ENCODE measurements at regions not wholly inside any gene's neighbourhood (a gene's known extent, or its start where the extent isn't known, plus 50 kb on each side); places are given as distances from the start of the nearest gene placed in this dataset.
A peak's percentile ranks its signal among the peaks of the same experiment; 100 is the strongest.
"Not testable (repeated sequence)": the region's sequence is repeated elsewhere in the genome, so short reads cannot be mapped to it uniquely, and the experiment has no call there.

DNA sequence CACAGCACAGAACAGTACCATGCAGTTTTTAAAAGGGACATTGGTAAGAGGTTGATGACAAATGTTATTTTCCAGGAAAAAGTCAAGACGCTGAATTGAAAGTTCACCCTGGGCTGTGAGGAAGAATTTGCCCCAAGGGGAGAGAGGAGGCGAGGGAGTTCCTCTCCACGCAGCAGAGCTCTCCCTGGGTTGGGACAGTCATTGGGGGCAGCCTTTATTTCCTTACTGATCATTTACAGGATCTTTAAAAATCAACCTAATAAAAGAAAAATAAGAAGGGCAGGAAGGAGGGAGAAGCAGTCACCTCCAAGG lies 49.9 kb upstream of the WNT7B start:
- no peak for DNase-seq

DNA sequence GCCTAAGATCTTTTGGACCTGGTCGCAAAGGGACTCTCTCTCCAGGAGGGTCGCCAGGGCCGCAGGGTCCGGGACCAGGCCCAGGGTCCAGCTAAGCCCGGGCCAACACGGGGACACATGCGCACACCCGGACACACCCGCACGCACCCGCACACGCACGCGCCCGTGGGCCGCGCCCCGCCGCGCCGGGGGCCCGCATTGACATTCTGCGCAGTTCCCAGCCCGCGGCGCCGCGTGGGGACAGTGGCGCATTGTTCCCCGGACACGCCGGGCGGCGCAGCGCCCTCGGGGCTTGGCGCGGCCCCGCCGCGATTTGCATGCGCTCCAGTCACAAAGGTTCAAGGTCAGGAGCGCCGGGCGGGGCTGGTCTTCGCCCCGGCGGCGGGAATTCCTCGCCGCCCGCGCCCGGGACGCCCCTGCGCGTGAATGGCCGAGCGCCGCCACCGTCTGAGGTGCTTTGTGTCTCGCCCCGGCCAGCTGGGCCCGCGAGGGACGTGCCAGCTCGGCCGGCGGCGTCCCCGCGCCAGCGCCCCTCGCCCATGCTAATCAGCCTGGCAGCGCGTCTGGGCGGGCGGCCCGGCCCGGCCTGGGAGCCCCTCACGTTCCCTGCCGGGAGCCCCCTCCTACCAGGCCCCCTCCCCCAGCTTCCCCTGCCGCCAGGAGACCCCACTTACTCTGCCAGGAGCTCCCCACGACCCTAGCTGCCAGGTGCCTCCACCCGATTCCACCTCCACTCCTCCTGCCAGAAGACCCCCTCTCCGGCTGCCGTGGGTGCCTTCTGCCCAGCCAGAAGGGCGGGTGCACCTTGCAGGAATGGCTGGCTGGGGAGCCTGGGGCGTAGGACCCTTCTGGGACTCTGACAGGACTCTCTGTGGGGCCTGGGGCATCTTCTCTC lies 50.5 kb upstream of the WNT7B start:
- no peak for DNase-seq

- no peak for DNase-seq
These were observed 51.4 kb upstream of the WNT7B start for GRCh38 chr22:46028106-46028991.

- DNase-seq, result no peak
These were observed 52.1 kb upstream of the WNT7B start for GRCh38 chr22:46029036-46029435.

DNA sequence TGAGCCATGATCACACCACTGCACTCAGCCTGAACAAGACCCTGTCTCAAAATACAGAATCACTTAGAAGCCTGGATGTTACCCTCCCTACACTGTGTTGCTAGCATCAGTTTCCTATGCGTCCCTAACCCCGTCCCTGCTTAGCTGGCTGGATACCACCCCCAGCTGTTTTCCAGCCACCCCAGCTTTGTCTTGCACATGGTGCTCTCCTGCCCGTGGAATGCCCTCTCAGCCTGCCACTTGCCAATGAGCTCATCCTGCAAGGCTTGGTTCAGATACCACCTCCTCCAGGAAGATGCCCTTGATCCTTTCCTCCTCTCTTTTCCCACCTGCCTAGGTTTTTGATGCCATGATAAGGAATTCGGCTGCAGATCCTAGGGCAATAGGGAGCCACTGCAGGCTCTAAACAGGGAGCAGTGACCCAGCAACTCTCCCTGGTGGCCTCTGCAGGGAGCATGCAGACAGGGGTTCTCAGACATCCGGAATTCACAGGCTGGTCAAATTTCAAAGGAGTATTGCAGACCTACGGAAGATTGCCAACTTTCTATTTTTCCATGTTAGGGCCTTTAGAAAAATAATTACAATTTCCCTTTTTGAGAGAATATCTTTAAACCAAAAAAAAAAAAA lies 52.7 kb upstream of the WNT7B start:
- DNase-seq, result no peak

DNA sequence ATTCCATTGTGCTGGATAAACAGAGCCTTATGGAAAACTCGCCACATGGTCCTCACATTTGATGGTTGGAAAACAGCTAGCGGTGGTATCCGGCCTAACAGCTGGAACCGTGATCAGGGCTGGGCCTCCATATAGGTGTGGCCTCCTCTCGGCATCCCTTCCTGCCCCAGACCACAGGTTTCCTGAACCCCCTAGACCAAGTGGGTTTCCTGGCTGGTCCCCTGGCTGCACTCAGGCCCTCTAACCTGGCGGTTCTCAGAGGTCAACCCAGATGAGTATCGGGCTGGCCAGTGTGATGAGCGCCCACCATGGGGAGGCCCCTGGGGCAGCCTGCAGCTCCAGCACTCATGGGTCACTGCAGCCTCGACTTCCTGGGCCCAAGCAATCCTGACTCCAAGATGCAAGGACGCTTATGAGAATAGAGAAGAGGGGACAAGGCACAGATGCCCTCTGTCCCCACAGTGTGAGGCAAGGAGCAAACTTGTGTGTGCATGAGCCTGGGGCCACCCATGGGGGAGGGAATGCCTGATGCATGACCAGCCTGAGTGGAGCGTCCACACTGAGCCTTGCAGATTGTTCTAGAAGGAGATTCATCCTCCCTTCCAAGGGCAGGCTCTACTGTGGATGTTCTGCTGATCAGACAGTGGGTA lies 53.4 kb upstream of the WNT7B start:
- no peak for DNase-seq

GRCh38 chr22:46031066-46031465 lies 54.1 kb upstream of the WNT7B start:
- no peak for DNase-seq

DNA sequence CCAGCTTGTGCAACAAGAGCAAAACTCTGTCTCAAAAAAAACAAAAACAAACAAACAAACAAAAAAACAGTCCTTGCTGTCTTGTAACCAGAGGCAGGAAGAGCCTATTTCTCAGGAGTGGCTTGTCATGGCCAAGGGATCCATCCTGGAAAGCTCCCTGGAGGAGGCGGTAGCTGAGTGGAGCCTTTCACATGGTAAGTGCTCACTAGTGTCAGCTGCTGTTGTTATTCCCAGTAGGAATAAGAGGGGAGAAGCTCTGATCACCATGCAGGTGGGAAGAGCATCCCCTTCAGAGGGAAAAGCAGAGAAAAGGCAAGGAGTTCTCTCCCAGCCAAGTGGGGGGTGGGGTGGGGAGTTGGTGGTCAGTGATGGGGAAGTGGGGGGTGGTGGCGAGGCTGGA lies 54.6 kb upstream of the WNT7B start:
- DNase-seq, result no peak

DNA sequence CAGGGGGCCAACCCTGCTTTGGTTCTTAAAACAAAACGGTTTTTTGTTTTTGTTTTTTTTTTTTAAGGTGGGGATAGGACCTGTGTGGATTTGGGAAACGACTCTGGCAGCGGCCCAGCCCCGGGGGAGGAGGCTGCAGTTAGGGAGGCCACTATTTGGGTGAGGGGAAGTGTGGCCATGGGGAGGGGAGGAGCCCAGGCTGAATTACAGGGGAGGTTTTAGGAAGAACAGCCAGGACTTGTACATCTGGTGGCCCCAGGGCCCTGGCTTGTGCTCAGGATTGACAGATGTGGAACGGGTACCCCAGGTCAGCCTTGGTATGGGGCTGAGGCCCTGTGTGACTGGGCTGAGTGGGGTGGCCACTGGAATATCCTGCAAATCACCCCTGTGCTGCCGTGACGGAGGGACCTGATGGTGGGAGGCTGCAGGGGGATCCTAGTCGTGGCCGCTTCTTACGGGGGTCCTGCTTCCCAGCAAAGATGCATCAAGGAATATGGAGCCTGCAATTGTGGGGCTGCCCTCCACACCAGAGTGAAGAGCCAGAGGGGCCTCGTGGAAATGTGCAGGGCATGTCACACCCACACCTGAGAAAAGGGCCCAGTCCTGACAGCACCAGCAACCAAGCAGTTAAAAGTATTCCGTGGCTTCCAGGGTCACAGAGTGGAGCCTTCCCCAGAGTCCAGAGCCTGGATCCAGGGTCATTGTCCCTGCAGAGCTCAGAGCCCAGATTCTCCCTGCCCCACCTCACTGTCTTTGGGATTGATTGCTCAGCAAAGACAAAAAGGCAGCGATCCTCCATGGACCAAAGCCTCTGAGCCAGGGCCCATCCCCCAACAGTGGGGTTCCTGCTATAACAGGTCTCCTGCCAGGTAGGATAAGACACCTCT lies 55.2 kb upstream of the WNT7B start:
- no peak for DNase-seq

DNA sequence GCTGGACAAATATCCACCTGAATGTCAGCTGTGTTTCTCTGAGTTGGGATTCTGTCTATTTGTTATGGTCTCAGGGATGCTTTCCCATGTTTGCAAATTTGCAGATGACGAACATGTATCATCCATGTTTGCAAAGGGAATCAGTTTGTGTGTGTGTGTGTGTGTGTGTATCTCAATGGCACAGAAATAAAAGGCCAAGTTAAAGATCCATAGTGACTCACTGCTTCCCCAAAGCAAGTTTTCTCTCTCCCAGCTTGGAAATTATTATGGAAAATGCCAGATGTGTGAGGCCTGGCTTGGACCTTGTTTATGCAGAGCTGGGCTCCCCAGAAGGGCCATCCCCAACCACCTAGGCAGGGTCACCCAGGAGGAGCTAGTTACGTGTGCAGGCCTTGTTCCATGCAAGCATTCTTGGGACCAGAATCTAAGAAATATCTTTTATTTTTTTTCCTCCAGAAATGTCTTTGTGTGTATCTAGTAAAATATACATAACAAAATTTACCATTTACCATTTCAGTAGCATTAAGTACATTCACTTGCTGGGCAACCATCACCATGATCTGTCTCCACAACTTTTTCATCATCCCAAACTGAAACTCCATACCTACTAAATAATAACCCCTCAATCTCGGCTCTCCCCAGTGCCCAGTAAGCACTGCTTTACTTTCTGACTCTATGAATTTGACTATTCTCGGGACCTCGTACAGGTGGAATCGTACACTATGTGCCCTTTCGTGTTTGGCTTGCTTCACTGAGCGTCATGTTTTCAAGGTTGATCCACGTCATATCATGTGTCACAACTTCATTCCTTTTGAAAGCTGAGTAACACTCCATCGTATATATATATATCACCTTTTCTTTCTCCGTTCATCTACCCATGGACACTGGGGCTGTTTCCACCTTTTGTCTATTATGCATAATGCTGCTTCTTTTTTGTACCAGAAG lies 56.6 kb upstream of the WNT7B start:
- DNase-seq, result no peak

DNA sequence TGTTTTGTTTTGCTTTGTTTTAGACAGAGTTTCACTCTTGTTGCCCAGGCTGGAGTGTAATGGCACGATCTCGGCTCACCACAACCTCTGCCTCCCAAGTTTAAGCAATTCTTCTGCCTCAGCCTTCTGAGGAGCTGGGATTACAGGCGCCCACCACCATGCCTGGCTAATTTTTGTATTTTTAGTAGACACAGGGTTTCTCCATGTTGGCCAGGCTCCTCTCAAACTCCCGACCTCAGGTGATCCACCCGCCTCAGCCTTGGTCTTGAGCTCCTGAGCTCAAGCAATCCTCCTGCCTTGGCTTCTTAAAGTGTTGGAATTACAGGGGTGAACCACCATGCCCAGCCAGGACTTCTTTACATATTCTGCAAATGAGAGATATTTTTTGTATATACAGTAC lies 57.5 kb upstream of the WNT7B start:
- not testable (repeated sequence) for DNase-seq

DNA sequence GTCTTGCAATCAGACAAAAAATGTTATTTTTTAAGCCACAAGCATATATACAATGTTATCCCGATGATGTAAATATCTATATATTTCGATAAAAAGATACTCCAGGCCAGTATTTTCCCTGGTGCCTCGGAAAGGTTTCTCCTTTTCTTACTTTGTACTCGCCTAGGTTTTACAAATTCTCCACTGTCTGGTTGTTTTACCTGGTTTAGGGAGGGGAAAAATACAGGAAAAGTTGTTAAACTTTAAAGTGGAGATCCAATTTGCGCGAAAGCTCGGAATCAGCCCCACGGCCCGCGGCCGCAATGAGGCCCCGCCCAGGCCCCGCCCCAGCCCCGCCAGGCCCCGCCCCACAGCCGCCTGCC lies 58.4 kb upstream of the WNT7B start:
- DNase-seq, result no peak

DNA sequence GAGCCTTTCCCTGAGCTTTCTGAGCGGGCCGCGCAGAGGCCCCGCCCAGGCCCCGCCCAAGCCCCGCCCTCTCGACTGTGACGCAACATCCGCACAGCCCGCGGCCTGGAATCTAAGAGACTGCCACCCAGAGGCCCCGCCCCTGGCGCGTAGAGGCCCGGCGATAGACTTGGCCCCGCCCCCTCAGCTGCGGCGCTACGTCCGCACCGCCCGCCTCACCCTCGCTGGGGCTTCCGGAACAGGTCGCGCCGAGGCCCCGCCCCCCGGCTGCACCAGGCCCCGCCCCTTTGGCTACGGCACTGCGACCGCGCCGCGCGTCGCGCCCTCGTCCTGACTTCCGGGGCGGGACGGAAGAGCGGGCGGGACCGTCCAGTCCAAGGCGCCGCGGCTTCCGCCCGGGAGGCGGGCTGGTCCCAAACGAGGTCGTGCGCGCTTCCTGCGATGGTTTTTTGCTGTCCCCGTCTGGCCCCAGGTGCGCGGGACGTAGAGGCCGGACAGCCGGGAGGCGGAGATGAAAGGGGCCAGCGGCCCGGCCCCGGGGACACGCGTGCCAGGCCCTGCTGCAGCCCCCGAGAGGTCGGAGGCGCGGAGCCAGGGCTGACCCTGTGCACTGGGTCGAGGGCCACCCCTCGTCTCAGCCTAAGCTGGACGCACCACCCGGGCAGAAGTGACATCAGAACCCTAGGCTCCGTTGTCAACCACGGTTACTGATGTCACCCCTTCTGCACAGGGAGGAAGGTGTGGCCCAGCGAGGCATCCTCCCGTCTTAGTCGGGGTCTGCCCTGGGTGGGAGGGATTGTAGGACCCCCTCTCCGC lies 59.0 kb upstream of the WNT7B start:
- DNase-seq, result peak; percentile 100

- DNase-seq, result peak; percentile 33
These were observed 59.8 kb upstream of the WNT7B start for GRCh38 chr22:46036558-46037408.

GRCh38 chr22:46038174-46038487 lies 61.2 kb upstream of the WNT7B start:
- DNase-seq, result no peak

DNA sequence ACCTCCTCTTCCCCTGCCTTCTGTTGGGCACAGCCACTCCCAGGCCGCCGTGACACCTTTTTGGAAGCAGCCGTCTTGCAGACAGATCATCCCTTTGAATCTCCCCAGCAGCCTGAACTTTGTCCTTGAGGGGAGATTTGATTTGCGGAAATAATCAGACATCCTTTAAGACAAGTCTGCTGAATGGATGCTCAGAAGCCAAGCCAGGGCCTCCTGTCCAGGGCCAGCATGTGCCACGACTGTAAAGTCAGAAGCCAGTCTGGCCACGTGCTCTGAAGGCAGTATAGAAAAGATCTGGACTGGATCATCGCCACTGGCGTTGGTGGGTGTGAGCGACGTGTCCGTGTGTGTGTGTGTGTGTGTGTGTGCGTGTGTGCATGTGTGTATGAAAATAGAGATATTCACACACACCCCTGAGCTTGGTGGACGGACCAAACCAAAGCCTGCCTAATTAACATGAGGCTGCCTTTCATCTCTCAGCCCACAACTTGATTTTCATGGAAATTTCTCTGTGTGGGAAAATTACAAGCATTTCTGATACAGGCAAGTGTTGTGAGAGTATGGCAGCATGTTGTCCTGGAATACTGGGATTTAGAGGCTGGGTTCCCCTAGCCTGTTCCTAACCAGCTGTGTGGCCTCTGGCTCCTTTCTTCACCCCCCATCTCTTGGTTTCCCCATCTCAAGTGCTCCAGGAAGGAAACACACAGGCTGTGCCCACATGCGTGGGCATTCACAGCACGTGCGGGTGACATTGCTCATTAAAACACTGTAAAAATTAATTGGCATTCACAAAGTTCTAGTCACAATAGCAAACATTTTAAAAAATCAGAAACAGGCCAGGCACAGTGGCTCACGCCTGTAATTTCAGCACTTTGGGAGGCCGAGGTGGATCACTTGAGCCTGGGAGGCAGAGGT lies 61.8 kb upstream of the WNT7B start:
- DNase-seq, result no peak

- DNase-seq, result no peak
These were observed 62.6 kb upstream of the WNT7B start for GRCh38 chr22:46039535-46039934.
